GM12892 (cell line): ENCODE measurements at regions not wholly inside any gene's neighbourhood (a gene's known extent, or its start where the extent isn't known, plus 50 kb on each side); places are given as distances from the start of the nearest gene placed in this dataset.

ENCODE experiments used
- POLR2A ChIP-seq: IDR thresholded peaks from 2 replicates; pipeline ENCODE4 v1.6.1; 2011; ENCODE audit warnings: low read depth, low read length, control low read depth
- POLR2AphosphoS5 ChIP-seq: IDR thresholded peaks from 2 replicates; pipeline ENCODE4 v1.6.1; 2011; ENCODE audit warnings: low read depth, low read length, control low read depth
- TAF1 ChIP-seq: IDR thresholded peaks from 2 replicates; pipeline ENCODE4 v1.6.1; 2011; ENCODE audit warnings: low read depth, mild to moderate bottlenecking, control low read depth, low read length, borderline replicate concordance

GRCh38 chr2:217121565-217121964, 261.7 kb upstream of the TNP1 start:
- TF ChIP-seq POLR2A = no peak
- TF ChIP-seq POLR2AphosphoS5 = no peak
- no peak for TF ChIP-seq TAF1
